ENCODE measurements at regions not wholly inside any gene's neighbourhood (a gene's known extent, or its start where the extent isn't known, plus 50 kb on each side); places are given as distances from the start of the nearest gene placed in this dataset.

DNA sequence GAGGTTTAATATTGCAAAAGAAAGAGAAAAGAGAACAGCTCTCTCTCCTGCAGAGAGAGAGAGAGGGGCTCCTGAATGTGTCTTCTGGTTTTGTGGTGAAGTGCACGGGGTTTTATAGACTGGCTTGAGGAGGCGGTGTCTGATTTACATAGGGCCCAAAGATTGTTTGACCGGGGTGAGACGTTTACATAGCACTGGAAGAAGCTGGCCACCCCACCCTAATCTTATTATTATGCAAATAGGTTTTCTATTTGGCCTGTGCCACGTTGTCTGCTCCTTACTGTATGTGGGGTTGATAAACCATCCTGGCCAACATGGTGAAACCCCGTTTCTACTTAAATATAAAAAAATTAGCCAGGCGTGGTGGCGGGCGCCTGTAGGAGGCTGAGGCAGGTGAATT lies 268.6 kb downstream of the SV2B start:
- Histone ChIP-seq H3K79me2 (ENCODE audit: control insufficient read depth, insufficient read depth, low read length) (no peaks in the 10 kb centered on the region), H3K9me3 (replicated peaks; ENCODE audit: control insufficient read depth, insufficient read depth, low read depth, low read length) (no peaks in the 10 kb centered on the region), H2AFZ (ENCODE audit: low read depth, low read length) (no peak overlapping the region), H3K9ac (ENCODE audit: insufficient read depth in 1 of 2, low read depth in 2 of 2, low read length in 2 of 2) (no peak overlapping the region), H3K27ac (ENCODE audit: extremely low read depth, low read depth, low read length) (no peak overlapping the region), H4K20me1 (replicated peaks; ENCODE audit: control insufficient read depth, insufficient read depth, low read length) (no peaks in the 10 kb centered on the region), H3K4me3 (no peak overlapping the region), H3K4me2 (ENCODE audit: insufficient read depth, low read length) (no peak overlapping the region), H3K36me3 (ENCODE audit: control insufficient read depth, insufficient read depth, low read length) (no peaks in the 10 kb centered on the region), H3K27me3 (ENCODE audit: control insufficient read depth in 2 of 2, insufficient read depth in 2 of 2, low read length in 2 of 2) (peaks cover 0 to 12% of the 10 kb centered on the region in 2 experiments; a peak in 1 of 5 replicates), H3K4me1 (replicated peaks in 1 of 2; ENCODE audit: control insufficient read depth in 2 of 2, insufficient read depth in 2 of 2, low read length in 2 of 2) (no peaks in the 10 kb centered on the region), H3K9me1 (ENCODE audit: control insufficient read depth, insufficient read depth, low read length) (no peaks in the 10 kb centered on the region)
- DNase-seq (ENCODE audit: extremely low read depth in 1 of 4, low spot score in 3 of 4) (no peak), FAIRE-seq (no peak), ATAC-seq (no peak)
- no TSS peak for BruUV-seq (replicated peaks)
- POLR2A ChIA-PET: no interaction called here
- TF ChIP-seq SP1 (CRISPR knock-in tag; IDR thresholded peaks at IDR 0.05) (no peak), POLR3G (IDR thresholded peaks at IDR 0.05; ENCODE audit: extremely low read depth, insufficient read length, insufficient replicate concordance) (no peak), KDM1A (IDR thresholded peaks at IDR 0.05) (no peak), CBX2 (IDR thresholded peaks at IDR 0.05; ENCODE audit: insufficient read depth, low read length, poor library complexity, severe bottlenecking) (no peak), HSF4 (CRISPR knock-in tag; IDR thresholded peaks at IDR 0.05; ENCODE audit: borderline replicate concordance) (no peak), ZNF197 (CRISPR knock-in tag; IDR thresholded peaks at IDR 0.05; ENCODE audit: low read depth) (no peak), NONO (IDR thresholded peaks at IDR 0.05; ENCODE audit: low read depth in 2 of 2, low read length in 1 of 2) (no peak), ETV6 (IDR thresholded peaks at IDR 0.05; ENCODE audit: borderline replicate concordance in 1 of 2, low read depth in 2 of 2, low read length in 1 of 2) (no peak), ETV6 (CRISPR knock-in tag; IDR thresholded peaks at IDR 0.05; ENCODE audit: borderline replicate concordance) (no peak), SOX6 (IDR thresholded peaks at IDR 0.05) (no peak), JUND (IDR thresholded peaks at IDR 0.05; ENCODE audit: borderline replicate concordance, low read depth, low read length) (no peak), JUND (tag; IDR thresholded peaks at IDR 0.05; ENCODE audit: borderline replicate concordance, low read depth, low read length) (no peak), ZNF780A (CRISPR knock-in tag; IDR thresholded peaks at IDR 0.05) (no peak)
- in situ Hi-C loops (cut with MboI) (no loop called here), intact Hi-C loops (cut with micrococcal nuclease) (no loop called here)
- CTCF ChIA-PET (ENCODE audit: low intra/inter-chr PET ratio): no interaction called here
- 3% methylated on average over 6 of the region's 9 CpGs for WGBS (ENCODE audit: insufficient coverage, low coverage, missing lambda C conversion rate)
